Stimulated activated CD8-positive, alpha-beta memory T cell treated with anti-CD3 and anti-CD28 coated beads, Interleukin-7, amount 100 ng/mL, for 48 hours (primary cell): ENCODE measurements at regions not wholly inside any gene's neighbourhood (a gene's known extent, or its start where the extent isn't known, plus 50 kb on each side); places are given as distances from the start of the nearest gene placed in this dataset.
"Not testable (repeated sequence)": the region's sequence is repeated elsewhere in the genome, so short reads cannot be mapped to it uniquely, and the experiment has no call there.

ENCODE experiments used
- DNase-seq, 2 donors: peaks; one replicate each; pipeline ENCODE4 v3.0.0-alpha.2; 2020; ENCODE audit warnings: low read depth in 1 of 2; ENCODE audit errors: extremely low read depth in 1 of 2

DNA sequence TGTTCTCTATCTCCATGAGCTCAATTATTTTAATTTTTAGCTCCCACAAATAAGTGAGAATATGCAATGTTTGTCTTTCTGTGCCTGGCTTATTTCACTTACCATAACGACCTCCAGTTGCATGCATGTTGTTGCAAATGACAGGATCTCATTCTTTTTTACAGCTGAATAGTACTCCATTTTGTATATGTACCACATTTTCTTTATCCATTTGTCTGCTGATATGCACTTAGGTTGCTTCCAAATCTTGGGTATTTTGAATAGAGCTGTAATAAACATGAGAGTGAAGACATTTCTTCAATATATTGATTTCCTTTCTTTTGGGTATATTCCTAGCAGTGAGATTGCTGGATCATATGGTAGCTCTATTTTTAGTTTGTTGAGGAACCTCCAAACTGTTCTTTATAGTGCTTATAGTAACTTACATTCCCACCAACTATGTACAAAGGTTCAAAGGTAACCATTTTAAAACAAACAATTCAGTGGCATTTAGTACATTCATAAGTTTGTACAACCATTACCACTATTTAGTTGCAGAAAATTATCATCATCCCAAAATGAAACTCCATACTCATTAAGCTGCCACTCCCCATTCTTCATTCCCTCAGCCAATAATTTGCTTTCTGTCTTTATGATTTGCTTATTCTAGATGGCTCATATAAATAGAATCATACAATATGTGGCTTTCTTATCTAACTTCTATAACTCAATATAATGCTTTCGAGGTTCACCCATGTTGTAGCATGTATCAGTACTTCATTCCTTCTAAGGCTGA lies 255.9 kb upstream of the NFIA start:
- DNase-seq, result no peak

DNA sequence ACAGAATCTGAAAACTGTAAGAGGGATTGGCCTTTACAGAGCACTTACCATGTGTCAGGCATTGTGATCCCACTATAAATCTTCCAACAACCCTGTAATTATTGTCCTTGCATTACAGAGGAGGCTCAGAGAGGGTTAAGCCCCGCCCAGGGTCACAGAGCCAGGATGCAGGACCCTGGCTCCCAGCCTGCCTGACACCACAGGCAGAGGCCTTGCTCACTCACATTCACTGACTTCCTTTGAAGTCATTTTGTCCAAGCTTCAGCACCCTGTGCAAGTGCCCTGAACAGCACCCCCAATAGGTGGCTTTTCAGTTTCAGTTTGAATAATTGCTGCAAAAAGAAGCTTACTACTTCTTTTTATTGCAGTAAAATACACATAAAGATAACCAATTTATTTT lies 256.8 kb upstream of the NFIA start:
- no peak for DNase-seq

DNA sequence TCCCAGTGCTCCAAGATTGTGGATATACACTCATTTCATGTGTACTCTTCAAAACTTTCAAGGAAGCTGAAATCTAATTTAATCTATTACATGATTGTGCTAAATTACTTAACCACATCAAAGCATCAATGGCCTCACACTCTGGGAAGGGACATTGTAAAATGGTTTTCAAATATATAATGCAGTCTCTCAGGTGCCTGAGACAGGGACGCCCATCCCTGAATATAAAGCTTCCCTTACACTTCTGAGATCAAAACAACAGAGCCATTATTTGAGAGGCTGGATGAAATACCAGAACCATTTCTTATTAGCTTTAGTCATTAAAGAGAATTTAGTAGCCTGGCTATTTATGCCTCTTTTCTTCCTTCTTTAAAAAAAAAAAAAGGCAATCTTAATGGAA lies 259.2 kb upstream of the NFIA start:
- DNase-seq, result no peak

DNA sequence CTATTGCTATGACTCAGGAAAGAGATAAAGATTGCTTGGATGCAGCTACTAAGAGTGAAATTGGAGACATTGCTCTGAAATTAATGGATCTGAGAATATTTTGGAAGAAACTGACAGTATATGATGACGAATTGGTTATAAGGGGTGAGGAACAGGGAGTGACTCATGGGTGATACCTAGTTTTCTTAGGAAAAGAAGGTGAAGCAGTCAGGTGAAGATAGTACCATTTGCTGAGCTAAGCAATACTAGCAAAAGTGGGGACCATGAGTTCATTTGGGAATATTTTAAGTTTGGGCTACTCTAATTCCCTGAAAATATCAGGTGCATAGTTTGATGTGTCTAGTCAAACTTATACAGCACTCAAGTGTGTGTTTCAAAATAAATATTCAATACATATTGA lies 260.1 kb upstream of the NFIA start:
- DNase-seq, result no peak

DNA sequence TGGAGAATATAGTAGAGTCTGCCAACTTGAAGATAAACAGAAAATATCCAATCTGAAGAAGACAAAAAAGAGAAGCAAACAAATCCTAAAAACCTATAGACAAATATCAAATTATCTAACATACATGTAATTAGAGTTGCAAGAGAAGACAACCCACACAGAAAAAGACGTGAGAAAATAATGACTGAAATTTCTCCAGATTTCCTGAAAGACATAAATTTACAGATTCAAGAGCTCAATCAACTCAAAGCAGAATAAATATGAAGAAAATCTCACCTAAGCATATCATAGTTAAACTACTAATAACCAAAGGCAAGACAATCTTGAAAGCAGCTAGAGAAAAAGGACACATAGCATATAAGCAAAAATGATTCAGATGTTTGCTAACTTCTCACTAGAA lies 261.2 kb upstream of the NFIA start:
- DNase-seq, result no peak

DNA sequence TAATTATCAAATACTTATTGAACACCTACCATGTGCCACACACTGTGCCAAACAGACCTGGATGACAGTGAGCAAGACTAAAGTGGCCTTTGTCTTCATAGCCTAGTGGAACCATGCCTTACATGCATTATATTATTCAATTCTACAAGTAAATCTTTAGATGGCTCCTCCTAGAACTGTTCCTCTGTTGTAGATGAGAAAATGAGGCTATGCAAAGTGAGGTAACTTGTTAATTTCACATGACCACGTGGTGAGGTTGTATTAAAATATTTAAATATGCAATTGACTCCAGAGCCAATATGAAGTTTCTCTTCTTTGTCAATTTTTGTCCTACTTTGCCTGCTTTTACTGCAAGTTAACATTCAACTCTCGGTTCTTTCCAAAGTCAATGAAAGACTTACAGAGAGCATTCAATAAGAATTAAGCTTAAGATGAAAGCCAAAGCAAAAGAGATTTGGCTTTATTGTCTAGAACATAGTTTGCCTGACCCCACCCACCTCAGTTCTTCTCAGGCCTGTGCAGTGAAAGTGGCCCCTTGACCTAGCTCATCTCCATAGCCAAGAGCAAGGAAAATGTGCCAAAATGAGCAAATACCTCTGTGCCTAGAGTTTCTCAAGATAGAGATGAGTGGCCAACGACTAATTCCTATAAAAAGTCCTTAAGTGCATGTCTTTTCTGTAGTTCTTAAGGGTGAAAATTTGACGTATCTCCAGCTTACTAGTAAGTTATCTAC lies 263.2 kb upstream of the NFIA start:
- no peak for DNase-seq

DNA sequence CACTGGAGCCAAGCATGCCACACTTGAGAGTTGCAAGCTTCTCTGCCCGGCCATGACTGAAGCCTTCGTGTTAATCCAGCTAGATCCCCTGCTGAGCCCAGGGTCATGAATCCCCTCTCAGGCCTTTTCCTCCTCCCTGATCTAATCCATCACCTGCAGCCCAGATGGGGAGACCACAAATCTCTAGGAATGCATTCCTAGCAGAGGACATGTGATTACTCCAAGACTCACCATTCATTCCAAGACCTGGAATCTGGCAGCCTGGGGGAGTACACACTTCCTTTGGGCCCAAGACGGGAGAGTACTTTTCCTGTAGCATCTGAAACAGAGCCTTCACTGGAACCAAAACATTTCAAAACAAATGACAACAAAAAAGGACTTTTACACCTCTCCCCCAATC lies 269.3 kb upstream of the NFIA start:
- no peak for DNase-seq

DNA sequence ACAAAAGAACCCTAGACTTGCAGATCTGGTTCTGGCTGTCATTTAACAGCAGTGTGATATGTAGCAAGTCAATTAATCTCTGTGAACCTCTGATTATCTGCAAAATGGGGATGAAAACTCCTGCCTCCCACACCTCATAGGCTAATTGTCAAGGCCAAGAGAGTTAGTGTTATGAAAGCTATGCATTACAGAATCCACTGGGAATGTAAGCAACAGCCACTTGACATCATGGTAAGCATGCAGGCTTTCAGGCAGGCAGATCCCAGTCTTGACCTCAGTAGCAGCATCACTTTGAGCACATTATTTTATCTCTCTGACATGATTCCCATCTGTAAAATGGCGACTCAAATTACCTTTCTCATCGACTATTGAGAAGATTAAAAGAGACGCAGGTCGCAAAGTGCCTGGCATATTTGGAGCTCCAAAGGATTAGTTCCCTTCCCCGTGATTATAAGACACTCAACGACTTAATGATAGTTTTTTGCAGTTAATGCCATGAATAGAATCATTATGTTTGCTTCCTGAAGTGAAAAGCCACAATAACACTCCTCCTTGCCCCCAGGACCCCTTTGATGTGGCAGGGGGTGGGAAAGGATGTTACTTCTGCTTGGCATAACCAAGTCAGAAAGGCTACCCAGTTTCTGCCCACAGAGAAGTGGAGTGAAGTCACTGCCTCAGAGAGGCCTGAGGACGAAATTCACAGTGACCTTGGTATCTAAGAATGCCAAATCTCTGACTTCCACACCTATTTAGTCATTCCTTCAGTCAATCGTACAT lies 273.0 kb upstream of the NFIA start:
- no peak for DNase-seq

DNA sequence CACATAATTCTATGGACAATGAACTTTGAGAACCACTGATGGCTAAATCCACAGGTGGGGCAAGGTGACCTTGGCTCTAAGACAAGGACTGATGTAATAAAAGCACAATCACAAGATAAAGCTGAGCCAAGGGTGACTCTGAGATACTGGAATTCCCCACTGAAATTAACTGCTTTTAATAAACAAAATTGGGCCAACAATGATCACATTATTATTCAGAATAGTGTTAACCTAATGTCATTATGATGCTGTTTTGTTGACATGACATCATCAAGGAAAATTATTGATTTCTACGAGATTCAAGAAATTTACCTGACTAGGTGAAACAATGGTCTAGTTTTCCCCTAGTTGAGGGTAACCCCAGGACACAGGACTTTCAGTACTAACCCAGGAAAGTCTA lies 273.7 kb upstream of the NFIA start:
- DNase-seq, result no peak

DNA sequence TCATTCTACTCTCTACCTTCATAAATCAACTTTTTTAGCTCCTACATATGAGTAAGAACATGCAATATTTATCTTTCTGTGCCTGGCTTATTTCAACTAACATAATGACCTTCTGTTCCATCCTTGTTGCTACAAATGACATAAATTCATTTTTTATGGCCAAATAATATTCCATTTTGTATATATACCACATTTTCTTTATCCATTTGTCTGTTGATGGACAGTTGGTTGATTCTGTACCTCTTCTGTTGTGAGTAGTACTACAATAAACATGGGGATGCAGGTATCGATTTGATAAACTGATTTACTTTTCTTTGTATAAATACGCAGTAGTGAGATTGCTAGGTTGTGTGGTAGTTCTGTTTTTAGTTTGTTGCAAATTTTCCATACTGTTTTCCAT lies 279.5 kb upstream of the NFIA start:
- DNase-seq, result no peak

DNA sequence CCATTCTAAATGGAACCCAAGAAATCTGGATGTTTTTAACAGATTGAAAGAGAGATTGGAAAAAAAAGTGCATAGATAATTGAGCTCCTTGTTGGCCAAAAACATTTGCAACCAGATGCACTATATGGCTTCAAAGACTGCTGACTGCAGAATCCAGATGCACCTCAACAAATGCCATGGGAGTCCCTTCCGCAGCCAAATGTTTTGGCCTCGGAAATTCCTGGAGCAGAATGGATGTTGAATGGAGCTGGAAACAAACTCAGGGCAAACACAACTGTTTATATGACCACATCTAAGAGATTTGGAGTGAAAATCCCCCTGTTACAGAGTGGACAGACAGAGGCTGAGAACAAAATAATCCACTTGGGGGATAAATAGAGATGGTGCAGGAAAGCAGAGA lies 285.0 kb upstream of the NFIA start:
- DNase-seq, result no peak

DNA sequence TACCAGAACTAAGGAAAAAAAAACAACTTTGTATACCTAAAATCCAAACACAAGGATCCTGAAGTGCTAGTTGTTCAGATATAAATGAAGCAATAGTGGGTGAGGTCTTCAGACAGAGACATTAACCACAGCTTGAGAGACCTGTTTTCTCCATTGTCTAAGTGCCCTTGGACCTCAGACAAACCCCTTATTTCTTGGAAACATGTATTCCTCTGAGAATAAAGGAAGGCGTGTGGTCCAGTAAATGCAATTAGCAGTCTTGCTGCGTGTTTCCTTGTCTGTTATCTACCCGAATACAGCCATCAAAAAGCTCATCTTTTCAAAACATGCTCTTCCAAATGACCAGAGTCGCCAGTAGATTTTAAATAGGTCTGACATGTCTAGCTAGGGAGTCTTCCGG lies 291.1 kb upstream of the NFIA start:
- no peak for DNase-seq

DNA sequence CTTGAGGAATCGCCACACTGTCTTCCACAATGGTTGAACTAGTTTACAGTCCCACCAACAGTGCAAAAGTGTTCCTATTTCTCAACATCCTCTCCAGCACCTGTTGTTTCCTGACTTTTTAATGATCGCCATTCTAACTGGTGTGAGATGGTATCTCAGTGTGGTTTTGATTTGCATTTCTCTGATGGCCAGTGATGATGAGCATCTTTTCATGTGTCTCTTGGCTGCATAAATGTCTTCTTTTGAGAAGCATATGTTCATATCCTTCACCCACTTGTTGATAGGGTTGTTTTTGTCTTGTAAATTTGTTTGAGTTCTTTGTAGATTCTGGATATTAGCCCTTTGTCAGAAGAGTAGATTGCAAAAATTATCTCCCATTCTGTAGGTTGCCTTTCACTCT lies 309.3 kb upstream of the NFIA start:
- DNase-seq, result not testable (repeated sequence)

DNA sequence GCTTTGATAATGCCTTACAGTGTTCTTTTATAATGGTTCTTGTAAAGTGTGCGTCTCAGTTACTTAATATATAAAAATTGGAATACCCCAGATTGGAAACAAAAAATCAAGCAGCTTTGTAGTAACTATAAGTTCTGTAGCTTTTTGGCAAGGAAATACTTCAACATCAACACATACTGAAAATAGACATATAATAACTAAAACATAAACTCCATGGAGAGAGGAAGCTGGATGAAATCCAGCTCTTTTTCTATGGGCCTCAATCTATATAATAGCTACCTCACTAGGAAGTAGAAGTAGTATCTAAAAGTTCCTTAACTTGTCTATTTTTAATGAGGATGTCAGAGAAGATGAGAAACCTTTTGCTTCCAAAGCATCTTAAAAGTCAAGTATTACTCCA lies 313.3 kb upstream of the NFIA start:
- no peak for DNase-seq

DNA sequence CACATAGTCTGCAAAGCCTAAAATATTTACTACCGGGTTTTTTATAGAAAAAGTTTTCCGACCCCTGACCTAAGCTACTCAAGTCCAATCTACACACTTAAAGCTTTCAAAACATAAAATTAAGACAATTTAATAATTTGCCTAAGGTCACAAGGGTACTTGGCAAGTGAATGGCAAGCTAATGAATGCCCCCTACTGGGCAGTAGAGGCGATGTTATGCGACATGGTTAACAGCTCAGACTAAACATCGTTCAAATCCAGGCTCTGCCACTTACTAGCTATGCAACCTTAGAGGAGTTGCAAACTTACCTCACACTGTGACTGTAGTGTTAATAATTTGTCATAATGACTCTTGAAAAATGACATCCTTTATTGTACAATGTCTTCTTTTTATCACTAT lies 317.2 kb upstream of the NFIA start:
- DNase-seq, result no peak

DNA sequence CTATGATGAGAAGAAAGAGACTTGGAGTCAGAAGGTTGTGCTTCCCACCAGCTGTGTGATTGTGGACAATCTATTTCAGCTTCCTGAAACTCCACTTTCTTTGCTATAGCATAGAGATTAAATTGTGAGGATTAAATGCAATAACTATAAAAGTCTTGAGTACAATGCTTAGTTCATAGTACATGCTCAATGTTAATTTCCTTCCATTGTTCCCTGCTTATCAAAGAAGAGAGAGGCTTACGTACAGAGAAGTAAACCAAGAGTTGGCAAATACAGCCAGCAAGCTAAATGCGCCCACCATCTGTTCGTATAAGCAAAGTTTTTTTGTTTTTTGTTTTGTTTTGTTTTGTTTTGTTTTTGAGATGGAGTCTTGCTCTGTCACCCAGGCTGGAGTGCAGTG lies 317.9 kb upstream of the NFIA start:
- no peak for DNase-seq

DNA sequence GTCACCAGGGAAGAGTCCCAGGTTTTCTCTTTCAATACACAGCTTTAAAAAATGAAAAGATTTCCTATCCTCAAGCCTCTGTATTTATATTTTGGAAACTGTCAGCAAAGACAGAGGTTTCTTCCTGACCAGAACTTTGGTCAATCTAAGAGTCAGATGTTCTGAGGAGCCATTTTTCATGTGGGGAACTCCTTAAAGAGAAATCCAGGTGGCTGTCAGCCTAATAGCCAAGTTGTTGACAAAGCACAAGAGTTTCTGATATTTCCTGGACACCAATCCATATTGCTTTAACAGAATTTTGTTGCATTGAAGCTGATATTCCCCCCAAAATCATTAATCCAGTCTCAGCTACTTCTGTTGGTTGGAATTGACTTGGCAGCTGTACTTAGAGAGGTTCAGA lies 318.6 kb upstream of the NFIA start:
- DNase-seq, result no peak

DNA sequence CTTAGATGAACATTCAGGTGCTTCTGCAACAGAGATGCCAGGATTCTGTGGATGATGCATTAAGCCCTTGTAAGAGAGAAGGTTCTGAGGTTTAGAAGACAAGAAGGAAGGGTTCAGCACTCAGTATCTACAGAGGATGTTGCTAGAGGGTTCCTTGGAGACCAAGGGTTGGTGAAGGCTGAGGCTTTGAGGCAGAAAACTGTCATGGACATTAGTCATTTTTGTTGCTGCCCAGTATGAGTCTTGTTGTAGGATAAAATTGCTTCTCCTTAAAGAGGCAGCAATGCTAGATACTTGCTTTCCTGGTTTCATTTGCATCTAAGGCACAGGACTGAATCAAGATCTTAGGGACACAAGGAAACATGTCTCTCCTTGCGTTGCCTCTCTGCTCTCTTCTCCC lies 319.4 kb upstream of the NFIA start:
- no peak for DNase-seq

DNA sequence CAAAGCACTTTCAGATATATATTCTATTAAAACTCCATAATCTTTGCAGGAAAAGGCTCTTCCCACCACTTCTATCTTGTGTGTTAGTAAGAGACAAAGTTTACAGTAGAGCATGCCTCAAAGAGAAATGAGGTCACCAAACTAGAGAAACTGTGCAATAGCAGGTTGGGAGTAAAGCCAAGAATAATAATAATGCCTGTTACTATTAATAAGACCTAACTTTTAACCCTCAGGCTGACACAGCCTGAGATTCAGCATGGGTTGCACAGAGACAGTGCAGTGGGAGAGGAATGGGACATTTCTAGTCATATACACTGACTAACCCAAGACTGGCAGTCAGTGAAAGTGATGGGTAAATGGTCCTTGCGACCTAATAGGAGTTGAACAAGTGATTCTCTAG lies 320.2 kb upstream of the NFIA start:
- no peak for DNase-seq

DNA sequence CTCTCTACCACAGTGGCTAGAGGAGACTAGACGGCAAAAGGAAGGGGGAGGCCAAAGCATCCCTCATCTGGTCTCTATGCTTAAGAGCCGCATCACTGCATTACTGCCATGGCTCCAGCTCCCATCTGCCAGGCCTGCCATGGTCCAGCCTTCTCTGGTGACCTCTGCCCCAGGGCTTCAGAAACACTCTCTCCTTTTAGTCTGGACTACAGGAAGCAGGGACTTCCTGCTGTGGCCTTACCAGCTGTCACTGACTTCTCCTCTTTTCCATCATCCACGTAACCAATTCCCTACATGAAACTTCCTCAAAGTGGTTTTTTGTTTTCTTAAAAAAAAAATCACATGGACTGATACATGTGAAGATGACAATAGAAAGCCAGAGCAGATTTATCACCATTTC lies 323.1 kb upstream of the NFIA start:
- no peak for DNase-seq

DNA sequence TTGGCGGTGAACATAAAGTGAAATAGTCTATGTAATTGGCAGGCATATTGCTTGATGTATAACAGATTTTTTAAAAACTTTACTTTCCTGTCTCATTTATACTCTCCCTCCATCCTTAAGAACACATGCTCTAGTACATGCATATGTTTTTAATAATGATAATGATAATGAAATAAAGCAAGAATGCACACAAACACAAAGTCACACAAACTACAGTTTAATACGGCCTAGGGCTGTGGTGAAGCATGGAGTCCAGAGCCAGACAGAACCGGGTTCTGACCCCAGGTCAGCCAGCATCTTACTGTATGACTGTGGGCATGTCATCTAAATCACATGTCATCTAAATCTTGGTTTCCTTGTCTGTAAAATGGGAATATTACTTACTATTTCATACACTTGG lies 324.9 kb upstream of the NFIA start:
- DNase-seq, result no peak
